ENCODE measurements at regions not wholly inside any gene's neighbourhood (a gene's known extent, or its start where the extent isn't known, plus 50 kb on each side); places are given as distances from the start of the nearest gene placed in this dataset.

GRCh38 chrX:4151798-4152197 is 438.3 kb upstream of the PRKX start:
- no peak for TF ChIP-seq CTCF (IDR thresholded peaks at IDR 0.05)
- no peak for TF ChIP-seq MAFK (IDR thresholded peaks at IDR 0.05; ENCODE audit: partially characterized antibody)
- TF ChIP-seq POLR2A (IDR thresholded peaks at IDR 0.05; ENCODE audit: low read length), result no peak
- no peak for TF ChIP-seq CHD2 (IDR thresholded peaks at IDR 0.05; ENCODE audit: low read length, partially characterized antibody)
- no peak for TF ChIP-seq CBX2 (IDR thresholded peaks at IDR 0.05; ENCODE audit: borderline replicate concordance, low read depth)
- TF ChIP-seq NR3C1 (IDR thresholded peaks at IDR 0.05), result no peak
- no peak for TF ChIP-seq ESRRA (IDR thresholded peaks at IDR 0.05; ENCODE audit: borderline replicate concordance, low read length)
- no peak for TF ChIP-seq PBX3 (IDR thresholded peaks at IDR 0.05)
- TF ChIP-seq CBX8 (IDR thresholded peaks at IDR 0.05), result no peak
- TF ChIP-seq SREBF2 (IDR thresholded peaks at IDR 0.05), result no peak
- no peak for TF ChIP-seq MAX (IDR thresholded peaks at IDR 0.05)
- TF ChIP-seq REST (IDR thresholded peaks at IDR 0.05), result no peak

Measured in A549 (cell line).